Keratinocyte (primary cell): ENCODE measurements at regions not wholly inside any gene's neighbourhood (a gene's known extent, or its start where the extent isn't known, plus 50 kb on each side); places are given as distances from the start of the nearest gene placed in this dataset.

Experiments
- DNase-seq: peaks from one replicate; pipeline ENCODE4 v3.0.0-alpha.2; 2011; ENCODE audit warnings: low read depth, missing footprints, low spot score
- FAIRE-seq: peaks from 2 replicates; lab custom pipeline; 2011; peaks lifted over from hg19 to GRCh38; lab: Jason Lieb, UNC
- H2AFZ ChIP-seq: 2 replicates; pipeline ENCODE4 v1.6.0; 2012; ENCODE audit warnings: low read length, control low read depth, inconsistent platforms; ENCODE audit not compliant: control insufficient read depth
- H3K27ac ChIP-seq: 2 replicates; pipeline ENCODE4 v1.5.1; 2011; ENCODE audit warnings: low read length; ENCODE audit not compliant: control insufficient read depth, insufficient read depth
- H3K27me3 ChIP-seq: 3 replicates; pipeline ENCODE4 v1.6.0; 2011; ENCODE audit warnings: low read length; ENCODE audit not compliant: control insufficient read depth, insufficient read depth; ENCODE audit errors: extremely low read depth
- H3K36me3 ChIP-seq, 2 experiments: 2 replicates in 1 of 2; 3 replicates in 1 of 2; pipeline ENCODE4 v1.5.1; 2011; ENCODE audit warnings: low read length in 2 of 2, mild to moderate bottlenecking in 1 of 2; ENCODE audit not compliant: control insufficient read depth in 2 of 2, insufficient read depth in 2 of 2; ENCODE audit errors: extremely low read depth in 1 of 2
- H3K4me1 ChIP-seq: 3 replicates; pipeline ENCODE4 v1.5.1; 2011; ENCODE audit warnings: low read length; ENCODE audit not compliant: control insufficient read depth, insufficient read depth; ENCODE audit errors: extremely low read depth
- H3K4me2 ChIP-seq: 3 replicates; pipeline ENCODE4 v1.6.0; 2011; ENCODE audit warnings: low read depth, low read length; ENCODE audit not compliant: control insufficient read depth, insufficient read depth; ENCODE audit errors: extremely low read depth
- H3K4me3 ChIP-seq, 3 experiments: fragments of 200-600 bp in 1 of 3; sonication (generic) in 1 of 3; 2 replicates in 2 of 3; 3 replicates in 1 of 3; pipeline ENCODE4 v1.5.1; 2011 to 2016; ENCODE audit warnings: low read length in 3 of 3, mild to moderate bottlenecking in 3 of 3, control low read depth in 2 of 3, inconsistent platforms in 1 of 3, low read depth in 1 of 3, mixed read lengths in 1 of 3, mixed run types in 1 of 3, moderate library complexity in 1 of 3; ENCODE audit not compliant: control insufficient read depth in 2 of 3, insufficient read depth in 2 of 3; ENCODE audit errors: extremely low read depth in 1 of 3
- H3K79me2 ChIP-seq: 2 replicates; pipeline ENCODE4 v1.6.0; 2012; ENCODE audit warnings: low read length; ENCODE audit not compliant: control insufficient read depth, insufficient read depth
- H3K9ac ChIP-seq: 3 replicates; pipeline ENCODE4 v1.6.0; 2011; ENCODE audit warnings: low read length; ENCODE audit not compliant: control insufficient read depth, insufficient read depth; ENCODE audit errors: extremely low read depth
- H3K9me1 ChIP-seq: 3 replicates; pipeline ENCODE4 v1.6.0; 2011; ENCODE audit warnings: low read length; ENCODE audit not compliant: control insufficient read depth, insufficient read depth; ENCODE audit errors: extremely low read depth
- H3K9me3 ChIP-seq: 2 replicates; pipeline ENCODE4 v1.5.1; 2012; ENCODE audit warnings: low read depth, low read length; ENCODE audit not compliant: control insufficient read depth
- H4K20me1 ChIP-seq: 3 replicates; pipeline ENCODE4 v1.6.0; 2011; ENCODE audit warnings: low read length; ENCODE audit not compliant: control insufficient read depth, insufficient read depth; ENCODE audit errors: extremely low read depth
- CTCF ChIP-seq, 3 experiments: IDR thresholded peaks in 1 of 3; conservative IDR thresholded peaks in 1 of 3; optimal IDR thresholded peaks in 1 of 3; 2 replicates in 2 of 3; 3 replicates in 1 of 3; pipeline versions ENCODE3 to v1.5.1; 2011; ENCODE audit warnings: low read length in 3 of 3, mild to moderate bottlenecking in 3 of 3, moderate library complexity in 2 of 3, control low read depth in 1 of 3, inconsistent platforms in 1 of 3; ENCODE audit not compliant: insufficient read depth in 2 of 3; ENCODE audit errors: extremely low read depth in 1 of 3
- EZH2 ChIP-seq: IDR thresholded peaks from one replicate; pipeline ENCODE4 v1.6.1; 2012; ENCODE audit warnings: inconsistent platforms, mild to moderate bottlenecking, low read length, moderate library complexity
- dilution Hi-C: fragments of 300-500 bp; cut with MboI; formaldehyde crosslinking; loops from one replicate; pipeline ENCODE4 v1.7.0; 2020; ENCODE audit warnings: low sequenced_read_pairs; ENCODE audit not compliant: extremely low pct_ligation_motif_present

- Histone ChIP-seq H2AFZ (no peak overlapping the region), H4K20me1 (no peaks in the 10 kb centered on the region), H3K9ac (no peak overlapping the region), H3K4me2 (no peak overlapping the region), H3K4me3 (no peak overlapping the region), H3K79me2 (no peaks in the 10 kb centered on the region), H3K27ac (no peak overlapping the region), H3K4me1 (peaks cover 30% of the 10 kb centered on the region), H3K27me3 (no peaks in the 10 kb centered on the region), H3K36me3 (no peaks in the 10 kb centered on the region), H3K9me3 (no peaks in the 10 kb centered on the region), H3K9me1 (no peaks in the 10 kb centered on the region)
- DNase-seq = no peak
- no peak for FAIRE-seq
- TF ChIP-seq CTCF (optimal IDR thresholded peaks at IDR 0.05 in 1 of 3, IDR thresholded peaks at IDR 0.05 in 1 of 3, conservative IDR thresholded peaks at IDR 0.05 in 1 of 3; ENCODE audit: extremely low read depth in 1 of 3, insufficient read depth in 2 of 3, low read length in 3 of 3) (no peak), EZH2 (no peak)
- dilution Hi-C loops = no loop called here
These were observed 73.2 kb upstream of the DUSP22 start for GRCh38 chr6:219019-219570.

GRCh38 chr6:219641-220198 lies 72.6 kb upstream of the DUSP22 start:
- TF ChIP-seq EZH2 (no peak), CTCF (optimal IDR thresholded peaks at IDR 0.05 in 1 of 3, IDR thresholded peaks at IDR 0.05 in 1 of 3, conservative IDR thresholded peaks at IDR 0.05 in 1 of 3; ENCODE audit: extremely low read depth in 1 of 3, insufficient read depth in 2 of 3, low read length in 3 of 3) (no peak)
- H3K9me3 ChIP-seq = peaks cover 2% of the 10 kb centered on the region
- H3K27me3 ChIP-seq = no peaks in the 10 kb centered on the region
- H3K9ac ChIP-seq = no peak overlapping the region
- no peak overlapping the region for H3K4me2 ChIP-seq
- H4K20me1 ChIP-seq = no peaks in the 10 kb centered on the region
- no peak for FAIRE-seq
- H3K36me3 ChIP-seq = no peaks in the 10 kb centered on the region
- dilution Hi-C loops = no loop called here
- H3K9me1 ChIP-seq = no peaks in the 10 kb centered on the region
- no peak overlapping the region for H3K27ac ChIP-seq
- H2AFZ ChIP-seq = no peak overlapping the region
- no peaks in the 10 kb centered on the region for H3K79me2 ChIP-seq
- H3K4me1 ChIP-seq = peaks cover 36% of the 10 kb centered on the region
- H3K4me3 ChIP-seq = no peak overlapping the region
- DNase-seq = no peak
